ENCODE measurements at regions not wholly inside any gene's neighbourhood (a gene's known extent, or its start where the extent isn't known, plus 50 kb on each side); places are given as distances from the start of the nearest gene placed in this dataset.

GRCh38 chr16:60061396-60061795 is 1327.3 kb upstream of the GOT2 start:
- TF ChIP-seq CTCF (IDR thresholded peaks at IDR 0.05; ENCODE audit: insufficient read depth, low read length, poor library complexity, severe bottlenecking) (no peak), EZH2phosphoT487 (conservative IDR thresholded peaks at IDR 0.05; ENCODE audit: low read length) (no peak)

Measured in SU-DHL-6 (cell line).